GM23248 (cell line): ENCODE measurements at regions not wholly inside any gene's neighbourhood (a gene's known extent, or its start where the extent isn't known, plus 50 kb on each side); places are given as distances from the start of the nearest gene placed in this dataset.
"Not testable (repeated sequence)": the region's sequence is repeated elsewhere in the genome, so short reads cannot be mapped to it uniquely, and the experiment has no call there.

Experiments used
- EZH2 ChIP-seq: fragments of 200-600 bp; sonication (generic); IDR thresholded peaks from 2 replicates; pipeline ENCODE4 v1.6.1; 2018; ENCODE audit warnings: antibody characterized with exemption, mild to moderate bottlenecking; ENCODE audit not compliant: insufficient read depth, poor library complexity, severe bottlenecking
- EZH2phosphoT487 ChIP-seq: fragments of 200-600 bp; sonication (generic); IDR thresholded peaks from 2 replicates; pipeline ENCODE4 v1.6.1; 2018; ENCODE audit warnings: antibody characterized with exemption, moderate library complexity, mild to moderate bottlenecking, low read depth; ENCODE audit not compliant: insufficient read depth

GRCh38 chr20:47912165-47912564 lies 126.9 kb upstream of the SULF2 start:
- TF ChIP-seq EZH2, EZH2phosphoT487: not testable (repeated sequence)
